GM18868 (cell line): ENCODE measurements at regions not wholly inside any gene's neighbourhood (a gene's known extent, or its start where the extent isn't known, plus 50 kb on each side); places are given as distances from the start of the nearest gene placed in this dataset.

Experiments
- ATAC-seq: cut with Tn5 transposase; IDR thresholded peaks from one replicate; pipeline ENCODE4 v1.9.1; 2021; ENCODE audit warnings: mild to moderate bottlenecking, moderate library complexity; ENCODE audit not compliant: unreplicated experiment

DNA sequence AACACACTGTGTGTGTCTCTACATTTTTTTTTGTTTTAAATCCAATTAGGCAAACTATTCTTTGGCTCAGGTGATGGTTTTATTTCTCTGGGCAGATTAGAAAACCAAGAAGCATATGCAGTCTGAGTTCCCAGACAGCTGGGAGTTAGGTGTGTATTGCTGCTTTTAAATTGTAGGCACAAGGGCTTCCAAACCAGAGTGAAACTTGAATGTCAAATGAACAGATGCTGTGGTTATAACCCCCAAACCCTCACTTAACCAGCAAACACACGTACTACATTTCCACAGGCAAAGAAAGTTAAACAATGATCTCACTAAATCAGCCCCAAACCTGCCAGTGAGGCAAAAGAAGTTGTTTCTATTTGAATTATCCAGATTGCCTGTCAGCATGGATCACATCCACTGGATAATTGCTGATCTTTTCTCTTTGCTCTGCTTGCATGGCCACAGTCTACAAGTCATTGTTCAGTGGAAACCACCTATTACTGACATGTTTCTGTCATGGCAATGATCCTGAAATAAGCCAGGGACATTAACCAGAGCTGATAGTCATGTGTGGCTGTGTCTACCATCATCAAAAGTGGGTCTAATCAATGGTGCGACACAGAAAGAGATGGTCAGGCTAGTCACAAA is 576.5 kb upstream of the PLXNA2 start:
- no peak for ATAC-seq

GRCh38 chr1:208821939-208822338 is 577.8 kb upstream of the PLXNA2 start:
- no peak for ATAC-seq

DNA sequence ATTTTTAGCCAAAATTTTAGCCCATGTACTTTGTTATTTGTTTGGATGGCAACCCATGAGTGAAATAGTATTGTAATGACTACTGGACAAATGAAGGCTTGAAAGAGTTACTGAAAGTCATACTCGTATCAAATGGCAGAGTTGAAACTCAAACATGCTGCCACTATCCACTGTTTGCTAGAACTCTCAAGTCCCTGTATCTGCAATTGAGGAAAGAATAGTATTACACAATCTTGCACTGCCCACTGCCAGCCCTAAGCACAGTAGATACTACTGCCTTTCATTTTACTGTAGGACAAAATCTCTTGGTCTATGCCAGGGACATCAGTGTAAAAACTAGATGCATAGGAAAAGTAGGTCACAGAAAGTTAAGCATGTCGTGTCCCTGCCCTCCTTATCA is 581.1 kb upstream of the PLXNA2 start:
- ATAC-seq: no peak

GRCh38 chr1:208829595-208829994 is 585.4 kb upstream of the PLXNA2 start:
- ATAC-seq: no peak

- ATAC-seq: no peak
Observed at GRCh38 chr1:208834381-208835096, 590.4 kb upstream of the PLXNA2 start.

DNA sequence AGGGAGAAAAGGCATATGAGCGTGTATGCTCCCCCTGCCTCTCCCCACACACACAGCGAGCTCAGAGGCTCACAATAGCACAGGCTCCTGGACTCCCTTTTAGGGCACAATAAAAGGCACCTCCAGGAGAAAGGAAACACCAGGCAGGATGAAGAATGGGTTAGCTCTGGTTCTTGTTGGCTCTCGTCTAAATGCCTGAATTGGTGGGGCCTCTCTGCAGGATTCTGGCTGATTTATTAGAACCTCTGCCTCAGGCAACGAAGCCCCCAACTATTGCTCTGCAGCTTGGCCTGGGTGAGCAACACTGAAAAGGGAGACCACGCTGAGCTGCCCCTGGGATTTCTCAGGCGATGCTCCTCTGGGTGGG is 590.9 kb upstream of the PLXNA2 start:
- ATAC-seq: no peak

DNA sequence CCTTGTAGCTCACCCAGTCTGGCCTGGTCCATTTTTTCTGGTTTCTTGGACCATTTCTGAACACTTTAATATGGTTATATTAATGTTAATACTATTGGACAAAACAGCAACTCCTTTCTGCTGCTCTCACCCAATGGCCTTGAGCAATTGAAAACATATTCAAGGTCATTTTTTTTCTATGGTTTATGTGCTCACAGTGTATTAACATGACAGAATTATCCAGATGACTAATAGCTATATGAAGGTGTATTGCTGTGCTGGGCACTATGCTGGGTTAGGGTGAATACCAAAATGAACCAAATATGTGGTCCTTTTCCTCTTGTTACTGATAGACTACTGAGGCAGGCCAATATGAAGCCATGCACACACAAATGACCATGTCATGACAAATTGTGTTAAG is 591.6 kb upstream of the PLXNA2 start:
- ATAC-seq: no peak

GRCh38 chr1:208837242-208837641 is 593.1 kb upstream of the PLXNA2 start:
- ATAC-seq: no peak

- ATAC-seq: no peak
Observed at GRCh38 chr1:208841436-208841835, 597.3 kb upstream of the PLXNA2 start.

- no peak for ATAC-seq
Observed at GRCh38 chr1:208842451-208842850, 598.3 kb upstream of the PLXNA2 start.

DNA sequence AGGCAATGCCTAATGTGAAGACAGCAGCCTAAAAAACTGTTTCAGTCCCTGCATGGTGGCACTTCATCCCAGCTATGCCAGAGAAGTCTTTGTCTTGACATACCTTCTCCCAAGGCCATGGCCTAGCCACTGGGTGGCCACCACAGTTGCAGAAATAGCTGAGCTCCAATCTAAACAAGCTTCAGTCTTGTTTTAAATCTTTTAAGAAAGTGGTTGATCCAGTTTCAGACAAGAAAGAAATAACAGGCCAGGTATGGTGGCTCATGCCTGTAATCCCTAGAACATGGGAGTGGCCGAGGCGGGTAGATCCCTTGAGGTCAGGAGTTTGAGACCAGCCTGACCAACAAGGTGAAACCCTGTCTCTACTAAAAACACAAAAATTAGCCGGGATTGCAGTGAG is 600.0 kb upstream of the PLXNA2 start:
- ATAC-seq: no peak

DNA sequence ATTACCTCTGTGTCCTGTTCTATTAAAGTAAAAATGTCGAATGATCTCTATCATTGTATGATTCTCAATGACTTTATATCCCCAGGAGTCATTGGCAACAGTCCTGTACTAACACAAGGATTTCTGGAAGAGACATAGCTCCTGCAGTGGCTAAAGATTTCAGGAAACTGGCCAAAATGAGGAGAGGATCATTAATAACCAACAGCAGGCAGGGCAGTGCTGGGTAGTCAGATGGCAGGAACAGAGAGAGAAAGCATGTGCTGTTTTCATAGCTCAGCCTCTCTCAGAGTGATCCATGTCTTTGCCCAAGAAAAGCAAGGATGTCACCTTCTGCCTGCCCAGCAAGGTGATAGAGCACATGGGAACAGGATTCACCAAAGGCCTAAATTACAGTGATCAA is 604.7 kb upstream of the PLXNA2 start:
- no peak for ATAC-seq

DNA sequence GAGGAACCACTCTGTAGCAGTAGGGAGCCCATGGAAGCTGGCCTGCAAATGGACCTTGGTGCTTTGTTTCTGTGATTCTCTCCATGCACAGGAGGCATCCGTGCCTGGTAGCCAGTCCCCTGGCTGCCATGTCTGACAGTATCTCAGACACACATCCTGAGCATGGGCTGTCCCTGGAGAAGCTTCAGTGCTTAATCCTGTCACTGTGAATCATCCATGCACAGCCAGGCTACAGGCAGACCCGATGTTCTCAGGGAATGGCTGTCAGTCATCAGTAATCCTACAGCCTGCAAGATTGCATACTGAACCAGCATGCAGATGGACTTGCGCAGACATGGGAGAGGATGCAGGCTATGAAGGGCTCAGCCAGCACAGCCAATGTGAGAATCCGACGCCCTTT is 606.3 kb upstream of the PLXNA2 start:
- ATAC-seq: no peak

DNA sequence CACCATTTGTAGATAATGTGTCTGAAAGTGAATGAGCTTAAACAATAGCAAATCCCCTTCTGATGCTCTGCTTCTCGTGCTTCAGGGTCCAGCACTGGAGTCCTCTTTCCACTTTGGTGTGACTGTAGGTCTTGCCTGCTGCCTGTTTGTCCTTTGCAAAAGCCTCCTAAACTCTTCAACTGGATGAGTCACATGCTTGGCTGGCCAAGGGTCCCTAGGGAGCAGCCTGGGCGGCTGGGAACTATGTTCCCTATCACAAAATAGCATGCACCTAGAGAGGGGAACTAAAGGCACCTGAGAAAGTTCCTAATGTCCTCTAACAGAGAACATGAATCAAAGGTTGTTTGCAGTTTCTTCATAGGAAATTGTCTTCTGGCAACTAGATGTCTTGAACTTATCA is 607.2 kb upstream of the PLXNA2 start:
- no peak for ATAC-seq

DNA sequence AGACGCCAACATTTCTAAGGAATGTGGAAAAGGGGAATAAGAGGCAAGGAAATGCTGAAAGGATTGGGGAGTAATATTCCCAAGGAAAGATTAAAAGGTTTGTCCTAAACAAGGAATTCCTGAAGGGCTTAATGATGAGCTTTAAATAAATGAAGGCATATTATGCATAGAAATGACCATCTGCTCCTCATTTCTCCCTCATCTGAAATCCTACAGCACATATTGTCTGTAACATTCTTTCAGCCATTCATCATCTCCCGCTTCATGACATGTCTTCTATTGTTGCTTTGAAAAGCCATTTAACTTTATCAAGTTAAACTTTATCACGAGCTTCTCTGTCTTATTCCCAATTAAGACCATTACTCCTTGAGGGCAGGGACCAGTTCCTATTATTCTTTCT is 608.7 kb upstream of the PLXNA2 start:
- ATAC-seq: no peak

- peak; percentile 89 for ATAC-seq
Observed at GRCh38 chr1:208855403-208855802, 611.2 kb upstream of the PLXNA2 start.

- no peak for ATAC-seq
Observed at GRCh38 chr1:208857465-208857864, 613.3 kb upstream of the PLXNA2 start.

DNA sequence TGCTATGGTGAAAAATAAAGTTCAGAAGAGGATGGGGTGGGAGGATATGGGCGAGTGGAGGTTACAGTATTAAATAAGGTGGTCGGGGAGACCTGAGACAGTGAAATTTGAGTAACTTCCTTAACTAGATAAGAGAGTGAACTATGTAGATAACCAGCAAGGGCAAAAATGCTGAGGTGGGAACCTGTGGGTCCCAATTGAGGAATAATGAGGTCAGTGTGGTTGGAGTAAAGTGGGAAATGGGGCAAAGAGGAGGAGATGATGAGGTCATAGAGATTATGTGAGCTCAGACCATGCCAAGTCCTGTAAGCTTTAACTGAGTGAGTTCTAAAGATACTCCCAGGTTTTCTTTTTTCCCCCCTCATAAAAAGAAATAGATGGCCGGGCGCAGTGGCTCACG is 614.6 kb upstream of the PLXNA2 start:
- no peak for ATAC-seq

DNA sequence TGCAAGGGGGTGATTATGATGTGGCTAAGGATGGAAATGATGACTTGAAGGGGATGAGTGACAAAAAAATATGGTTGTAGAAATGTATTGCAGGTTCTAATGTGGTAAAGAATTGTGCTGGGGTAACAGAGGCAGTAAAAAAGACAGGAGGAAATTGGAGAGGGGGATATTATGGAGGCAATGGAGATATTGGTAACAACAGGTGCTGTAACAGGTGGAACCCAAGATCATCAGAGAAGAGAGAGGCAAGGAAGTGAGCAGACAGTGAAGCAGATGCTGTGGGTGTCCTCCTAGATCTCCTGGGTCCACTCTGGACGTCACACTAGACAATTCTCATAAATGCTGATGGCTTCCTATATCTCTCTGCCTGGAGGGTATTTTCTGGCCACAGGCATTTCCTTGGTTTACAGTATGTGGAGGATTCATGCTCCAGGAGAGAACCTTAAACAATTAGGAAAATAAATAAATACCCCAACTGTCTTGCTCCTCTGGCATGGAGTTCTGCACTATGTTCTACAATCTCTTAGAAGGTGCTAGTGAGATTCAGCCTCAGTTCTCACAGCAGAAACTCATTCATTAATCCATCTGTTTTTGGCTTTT is 620.3 kb upstream of the PLXNA2 start:
- ATAC-seq: no peak

- no peak for ATAC-seq
Observed at GRCh38 chr1:208866386-208866955, 622.3 kb upstream of the PLXNA2 start.

- no peak for ATAC-seq
Observed at GRCh38 chr1:208868554-208868953, 624.4 kb upstream of the PLXNA2 start.

DNA sequence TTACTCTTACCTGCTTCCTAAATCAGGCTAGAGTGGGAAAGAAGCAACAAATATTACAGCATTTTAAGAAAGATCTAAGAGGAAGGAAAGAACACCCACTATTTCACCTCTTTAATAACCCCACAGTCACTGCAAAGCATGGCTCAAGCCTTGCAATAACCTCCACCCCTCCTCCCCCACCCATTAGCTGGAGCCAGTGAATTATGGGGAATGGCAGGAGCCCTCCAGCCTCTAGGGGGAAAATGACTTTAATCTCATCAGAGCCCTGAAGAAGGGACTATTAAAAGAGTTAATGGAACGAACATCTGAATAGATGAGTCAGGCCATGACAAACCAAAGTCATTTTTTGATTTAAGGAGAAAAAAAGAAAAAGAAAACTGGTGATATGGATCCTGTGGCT is 630.7 kb upstream of the PLXNA2 start:
- ATAC-seq: no peak
